Astrocyte (in vitro differentiated cells and primary cell): ENCODE measurements at regions not wholly inside any gene's neighbourhood (a gene's known extent, or its start where the extent isn't known, plus 50 kb on each side); places are given as distances from the start of the nearest gene placed in this dataset.

Source experiments
- DNase-seq: peaks from one replicate; pipeline ENCODE4 v3.0.0-alpha.2; 2010; ENCODE audit warnings: low read depth
- FAIRE-seq: peaks from 2 replicates; lab custom pipeline; 2011; peaks lifted over from hg19 to GRCh38; lab: Jason Lieb, UNC
- H2AFZ ChIP-seq: 2 replicates; pipeline ENCODE4 v1.6.0; 2012; ENCODE audit warnings: low read depth, low read length, inconsistent platforms
- H3K27ac ChIP-seq: 2 replicates; pipeline ENCODE4 v1.5.1; 2011; ENCODE audit warnings: low read depth, low read length, inconsistent platforms
- H3K27me3 ChIP-seq: 2 replicates; pipeline ENCODE4 v1.6.0; 2011; ENCODE audit warnings: low read length, inconsistent platforms; ENCODE audit not compliant: insufficient read depth
- H3K36me3 ChIP-seq: 2 replicates; pipeline ENCODE4 v1.5.1; 2011; ENCODE audit warnings: low read length, inconsistent platforms; ENCODE audit not compliant: insufficient read depth
- H3K4me1 ChIP-seq: 2 replicates; pipeline ENCODE4 v1.5.1; 2011; ENCODE audit warnings: low read length, inconsistent platforms; ENCODE audit not compliant: insufficient read depth
- H3K4me2 ChIP-seq: 2 replicates; pipeline ENCODE4 v1.6.0; 2012; ENCODE audit warnings: low read length, inconsistent platforms
- H3K4me3 ChIP-seq: 2 replicates; pipeline ENCODE4 v1.5.1; 2011; ENCODE audit warnings: low read depth, mild to moderate bottlenecking, low read length, inconsistent platforms; ENCODE audit not compliant: insufficient read depth
- H3K79me2 ChIP-seq: 2 replicates; pipeline ENCODE4 v1.6.0; 2012; ENCODE audit warnings: mild to moderate bottlenecking, low read length, inconsistent platforms; ENCODE audit not compliant: insufficient read depth
- H3K9ac ChIP-seq: 2 replicates; pipeline ENCODE4 v1.6.0; 2012; ENCODE audit warnings: mild to moderate bottlenecking, low read length, inconsistent platforms
- H3K9me3 ChIP-seq: 2 replicates; pipeline ENCODE4 v1.5.1; 2012; ENCODE audit warnings: low read depth, mild to moderate bottlenecking, low read length, inconsistent platforms; ENCODE audit not compliant: insufficient read depth
- H4K20me1 ChIP-seq: 2 replicates; pipeline ENCODE4 v1.6.0; 2012; ENCODE audit warnings: low read length, inconsistent platforms; ENCODE audit not compliant: insufficient read depth
- H3K27ac Mint-ChIP-seq: one replicate; pipeline ENCODE4 v1.8.0; 2021; ENCODE audit warnings: mild to moderate bottlenecking, mixed read lengths; ENCODE audit not compliant: unreplicated experiment
- H3K27me3 Mint-ChIP-seq: one replicate; pipeline ENCODE4 v1.8.0; 2021; ENCODE audit warnings: low read depth, mixed read lengths; ENCODE audit not compliant: unreplicated experiment
- H3K36me3 Mint-ChIP-seq: one replicate; pipeline ENCODE4 v1.8.0; 2021; ENCODE audit warnings: low read depth, mixed read lengths; ENCODE audit not compliant: unreplicated experiment
- H3K4me1 Mint-ChIP-seq: one replicate; pipeline ENCODE4 v1.8.0; 2021; ENCODE audit warnings: low read depth, mixed read lengths; ENCODE audit not compliant: unreplicated experiment
- H3K4me3 Mint-ChIP-seq: one replicate; pipeline ENCODE4 v1.8.0; 2021; ENCODE audit warnings: mild to moderate bottlenecking, moderate library complexity, mixed read lengths; ENCODE audit not compliant: unreplicated experiment
- H3K9me3 Mint-ChIP-seq: one replicate; pipeline ENCODE4 v1.8.0; 2021; ENCODE audit warnings: mild to moderate bottlenecking, mixed read lengths; ENCODE audit not compliant: unreplicated experiment
- CTCF ChIP-seq: IDR thresholded peaks from 2 replicates; pipeline ENCODE4 v1.5.1; 2011; ENCODE audit warnings: low read depth, mild to moderate bottlenecking, inconsistent platforms, low read length, moderate library complexity; ENCODE audit not compliant: insufficient read depth
- EZH2 ChIP-seq: IDR thresholded peaks from 2 replicates; pipeline ENCODE4 v1.6.1; 2012; ENCODE audit warnings: mild to moderate bottlenecking, low read length, inconsistent platforms; ENCODE audit not compliant: insufficient read depth

- FAIRE-seq, result no peak
- no peaks in the 10 kb centered on the region for H3K9me3 ChIP-seq
Observed at GRCh38 chr3:111482574-111482973, 59.4 kb upstream of the CD96 start.

GRCh38 chr3:111485086-111485485, 56.9 kb upstream of the CD96 start:
- H3K36me3 ChIP-seq, result no peaks in the 10 kb centered on the region
- Mint-ChIP-seq H3K27ac (peak overlapping the region; percentile 83), H3K4me1 (peaks cover 8% of the 10 kb centered on the region), H3K4me3 (no peak overlapping the region), H3K27me3 (no peaks in the 10 kb centered on the region), H3K36me3 (no peaks in the 10 kb centered on the region), H3K9me3 (peaks cover 14% of the 10 kb centered on the region)
- TF ChIP-seq EZH2, result no peak
- no peak for TF ChIP-seq CTCF
- no peaks in the 10 kb centered on the region for H3K27me3 ChIP-seq
- H4K20me1 ChIP-seq, result no peaks in the 10 kb centered on the region
- no peaks in the 10 kb centered on the region for H3K9me3 ChIP-seq
- FAIRE-seq (no peak), DNase-seq (no peak)
- H3K4me1 ChIP-seq, result no peaks in the 10 kb centered on the region
- H3K4me2 ChIP-seq, result no peak overlapping the region
- H3K79me2 ChIP-seq, result no peaks in the 10 kb centered on the region
- no peak overlapping the region for H3K9ac ChIP-seq
- H2AFZ ChIP-seq, result no peak overlapping the region
- H3K4me3 ChIP-seq, result no peak overlapping the region
- H3K27ac ChIP-seq, result no peak overlapping the region

More at GRCh38 chr3:111482574-111482973, 59.4 kb upstream of the CD96 start:
- H4K20me1 ChIP-seq, result no peaks in the 10 kb centered on the region
- H2AFZ ChIP-seq, result no peak overlapping the region
- no peak for DNase-seq
- no peaks in the 10 kb centered on the region for H3K27me3 ChIP-seq
- H3K27ac ChIP-seq, result no peak overlapping the region
- Mint-ChIP-seq H3K4me1 (peaks cover 8% of the 10 kb centered on the region), H3K9me3 (peaks cover 6% of the 10 kb centered on the region), H3K27ac (no peak overlapping the region), H3K36me3 (no peaks in the 10 kb centered on the region), H3K4me3 (no peak overlapping the region), H3K27me3 (no peaks in the 10 kb centered on the region)
- no peak for TF ChIP-seq CTCF
- no peak for TF ChIP-seq EZH2
- H3K4me3 ChIP-seq, result no peak overlapping the region
- H3K9ac ChIP-seq, result no peak overlapping the region
- no peak overlapping the region for H3K4me2 ChIP-seq
- H3K4me1 ChIP-seq, result no peaks in the 10 kb centered on the region
- H3K36me3 ChIP-seq, result no peaks in the 10 kb centered on the region
- H3K79me2 ChIP-seq, result no peaks in the 10 kb centered on the region
